GM06990 (cell line): ENCODE measurements at regions not wholly inside any gene's neighbourhood (a gene's known extent, or its start where the extent isn't known, plus 50 kb on each side); places are given as distances from the start of the nearest gene placed in this dataset.

Experiments
- DNase-seq: peaks from one replicate; pipeline ENCODE4 v3.0.0-alpha.2; 2011; ENCODE audit not compliant: insufficient read length; ENCODE audit errors: extremely low read depth
- H3K27me3 ChIP-seq: replicated peaks from 2 replicates; pipeline ENCODE4 v1.6.0; 2011; ENCODE audit warnings: low read length; ENCODE audit not compliant: control insufficient read depth, insufficient read depth
- H3K36me3 ChIP-seq: 2 replicates; pipeline ENCODE4 v1.5.1; 2011; ENCODE audit warnings: low read length; ENCODE audit not compliant: control insufficient read depth, insufficient read depth
- H3K4me3 ChIP-seq: replicated peaks from 2 replicates; pipeline ENCODE4 v1.5.1; 2011; ENCODE audit warnings: low read depth, mild to moderate bottlenecking, control low read depth, low read length
- TF ChIP-seq, protein P1 (sequence below): IDR thresholded peaks from 2 replicates; pipeline ENCODE4 v1.5.1; 2011; ENCODE audit warnings: low read length, control low read depth, mild to moderate bottlenecking, inconsistent platforms; ENCODE audit not compliant: insufficient read depth, poor library complexity, severe bottlenecking

DNA sequence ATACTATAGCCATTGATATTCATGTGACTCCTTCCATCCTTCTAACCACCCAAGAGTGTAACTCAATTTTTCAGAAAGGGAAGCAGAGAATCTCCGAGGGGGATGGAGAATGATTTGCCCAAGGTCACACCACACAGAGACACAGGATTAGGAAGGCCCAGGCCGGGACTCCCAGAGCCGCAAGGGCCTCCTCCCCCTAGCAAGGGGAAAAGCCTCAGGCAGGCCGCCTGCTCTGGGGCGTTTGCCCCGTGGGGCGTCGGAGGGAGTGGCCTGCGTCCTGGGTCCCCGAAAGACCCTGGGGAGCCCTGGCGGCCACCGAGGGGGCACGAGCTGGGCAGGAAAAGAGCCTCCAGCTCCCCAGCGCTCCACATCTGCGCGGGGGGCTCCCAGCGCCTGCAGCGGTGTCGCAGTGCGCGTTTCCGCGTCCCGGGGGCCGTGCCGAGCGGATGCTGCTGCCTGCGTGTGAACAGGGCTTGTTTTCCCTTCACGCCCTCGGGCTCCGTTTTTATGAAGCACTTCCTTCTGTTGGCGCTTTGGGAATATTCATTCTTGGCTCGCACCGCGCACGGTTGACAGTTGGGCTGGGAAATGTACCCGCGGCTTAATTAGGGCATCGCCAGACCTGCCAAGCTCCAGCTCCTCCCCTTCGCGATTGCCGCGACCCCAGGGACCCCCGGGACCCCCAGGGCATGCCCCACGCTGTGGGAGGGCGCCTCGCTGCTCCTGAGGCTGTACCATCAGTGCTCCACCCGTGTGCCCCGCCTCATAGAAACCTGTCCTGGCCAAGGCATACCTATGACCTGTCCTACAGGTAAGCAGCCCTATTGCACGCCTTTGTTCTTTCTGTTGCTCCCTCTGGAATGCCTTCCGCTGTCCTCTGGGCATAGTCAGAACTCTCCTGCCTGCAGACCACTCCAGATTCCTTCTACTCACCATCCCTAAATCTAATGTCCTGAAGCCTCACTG is 158.9 kb upstream of the GLI2 start:
- Histone ChIP-seq H3K36me3 (no peaks in the 10 kb centered on the region), H3K4me3 (no peak overlapping the region), H3K27me3 (no peaks in the 10 kb centered on the region; the same call in none of the 2 replicates)
- no peak for DNase-seq
- TF ChIP-seq, protein P1, sequence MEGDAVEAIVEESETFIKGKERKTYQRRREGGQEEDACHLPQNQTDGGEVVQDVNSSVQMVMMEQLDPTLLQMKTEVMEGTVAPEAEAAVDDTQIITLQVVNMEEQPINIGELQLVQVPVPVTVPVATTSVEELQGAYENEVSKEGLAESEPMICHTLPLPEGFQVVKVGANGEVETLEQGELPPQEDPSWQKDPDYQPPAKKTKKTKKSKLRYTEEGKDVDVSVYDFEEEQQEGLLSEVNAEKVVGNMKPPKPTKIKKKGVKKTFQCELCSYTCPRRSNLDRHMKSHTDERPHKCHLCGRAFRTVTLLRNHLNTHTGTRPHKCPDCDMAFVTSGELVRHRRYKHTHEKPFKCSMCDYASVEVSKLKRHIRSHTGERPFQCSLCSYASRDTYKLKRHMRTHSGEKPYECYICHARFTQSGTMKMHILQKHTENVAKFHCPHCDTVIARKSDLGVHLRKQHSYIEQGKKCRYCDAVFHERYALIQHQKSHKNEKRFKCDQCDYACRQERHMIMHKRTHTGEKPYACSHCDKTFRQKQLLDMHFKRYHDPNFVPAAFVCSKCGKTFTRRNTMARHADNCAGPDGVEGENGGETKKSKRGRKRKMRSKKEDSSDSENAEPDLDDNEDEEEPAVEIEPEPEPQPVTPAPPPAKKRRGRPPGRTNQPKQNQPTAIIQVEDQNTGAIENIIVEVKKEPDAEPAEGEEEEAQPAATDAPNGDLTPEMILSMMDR: no peak

DNA sequence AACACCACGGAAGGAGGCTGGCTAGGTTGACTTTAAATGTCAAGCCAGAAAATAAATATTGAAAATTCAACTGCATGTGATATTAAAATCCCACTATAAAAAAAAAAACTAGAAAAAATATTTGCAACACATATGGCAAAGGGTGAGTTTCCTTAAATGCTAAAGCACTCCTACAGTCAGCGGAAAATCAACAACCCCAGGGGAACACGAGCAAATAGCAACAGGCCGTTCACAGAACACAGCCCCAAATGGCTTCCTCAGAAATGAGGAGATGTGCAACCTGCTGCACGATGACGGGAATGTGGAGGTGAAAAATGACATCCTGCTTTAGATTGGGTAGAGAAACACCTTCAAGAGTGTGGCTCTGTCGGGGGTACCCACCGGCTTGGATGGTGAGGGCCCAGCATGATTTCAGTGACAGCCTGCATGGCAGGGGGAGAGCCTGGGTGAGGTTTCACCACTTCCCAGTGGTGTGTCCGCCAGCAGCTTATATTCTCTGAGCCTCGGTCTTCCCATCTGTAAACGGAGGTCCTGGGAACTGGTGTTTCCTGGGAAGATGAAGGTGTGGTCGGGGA is 157.9 kb upstream of the GLI2 start:
- DNase-seq: no peak
- no peaks in the 10 kb centered on the region for H3K36me3 ChIP-seq
- no peaks in the 10 kb centered on the region; the same call in none of the 2 replicates for H3K27me3 ChIP-seq
- TF ChIP-seq, protein P1: no peak
- H3K4me3 ChIP-seq: no peak overlapping the region

DNA sequence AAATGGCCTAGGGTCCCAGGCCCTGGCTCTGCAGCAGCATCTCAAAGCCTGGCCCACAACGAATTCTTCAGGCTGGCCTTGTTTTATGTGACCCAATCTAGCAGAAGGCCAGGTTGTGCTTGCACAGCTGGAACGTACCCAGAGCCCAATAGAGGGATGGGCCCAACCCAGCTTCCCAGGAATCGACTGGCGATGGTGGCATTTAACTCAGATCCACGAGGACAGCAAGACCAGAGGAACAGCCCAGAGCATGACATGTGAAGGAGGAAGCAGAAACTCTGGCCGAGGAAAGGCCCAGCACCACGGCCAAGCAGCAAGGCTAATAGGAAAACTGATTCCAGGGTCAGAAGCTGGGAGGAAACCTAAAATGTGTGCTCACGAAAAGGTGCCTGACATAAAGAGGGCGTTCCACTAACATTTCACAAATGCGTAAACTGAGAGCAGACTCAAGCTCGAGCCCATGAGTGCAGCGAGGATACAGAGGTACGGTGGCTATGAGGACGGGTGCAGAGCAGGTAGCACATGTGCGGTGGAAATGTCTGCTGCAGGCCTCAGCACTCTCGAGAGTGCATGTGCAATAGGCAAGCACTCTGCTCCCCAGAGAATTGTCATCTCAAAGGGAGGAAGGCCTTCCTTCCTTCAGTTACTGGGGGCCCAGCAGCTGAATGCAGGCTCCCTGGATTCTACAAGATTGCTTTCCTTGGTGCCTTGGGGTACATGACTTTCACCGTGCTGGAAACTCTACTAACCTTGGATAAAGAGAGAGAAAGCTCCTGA is 156.9 kb upstream of the GLI2 start:
- TF ChIP-seq, protein P1: no peak
- no peaks in the 10 kb centered on the region; the same call in none of the 2 replicates for H3K27me3 ChIP-seq
- no peaks in the 10 kb centered on the region for H3K36me3 ChIP-seq
- H3K4me3 ChIP-seq: no peak overlapping the region
- DNase-seq: no peak

DNA sequence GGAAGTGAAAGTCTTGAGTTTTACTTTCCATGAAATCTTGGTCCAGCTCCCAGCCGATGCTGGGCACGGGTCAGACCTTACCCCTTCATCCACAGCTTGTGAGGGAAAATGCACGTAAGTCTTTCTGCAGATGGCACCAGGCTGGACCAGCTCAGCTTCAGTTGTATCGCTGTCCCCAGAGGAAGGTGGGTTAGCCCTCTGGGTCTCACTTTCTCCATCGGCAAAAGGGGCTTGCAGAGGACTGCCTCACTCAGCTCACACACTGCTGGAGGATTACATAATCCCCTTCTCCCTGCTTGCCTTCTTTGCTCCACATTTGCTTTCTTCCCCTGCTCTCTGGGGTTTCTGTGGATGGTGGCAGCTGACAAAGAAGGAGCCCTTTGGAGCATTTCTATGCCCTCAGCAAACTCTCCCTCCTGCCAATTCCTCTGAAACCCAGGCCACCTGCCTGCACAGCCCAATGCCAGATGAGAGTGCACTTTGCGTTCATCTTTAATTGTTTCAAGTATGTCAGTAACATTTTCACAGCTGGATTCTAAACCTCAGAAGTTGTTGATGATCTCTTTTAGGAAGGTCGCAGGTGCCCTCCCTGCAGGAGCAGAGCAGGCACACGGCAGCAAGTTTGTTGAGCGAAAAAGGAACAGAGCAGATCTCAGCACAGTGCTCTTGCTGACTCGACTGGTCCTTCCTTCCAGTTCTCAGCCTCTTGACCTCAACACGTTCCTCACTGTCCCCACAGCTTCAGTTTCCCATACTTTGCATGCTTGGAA is 155.6 kb upstream of the GLI2 start:
- DNase-seq: no peak
- TF ChIP-seq, protein P1: no peak

DNA sequence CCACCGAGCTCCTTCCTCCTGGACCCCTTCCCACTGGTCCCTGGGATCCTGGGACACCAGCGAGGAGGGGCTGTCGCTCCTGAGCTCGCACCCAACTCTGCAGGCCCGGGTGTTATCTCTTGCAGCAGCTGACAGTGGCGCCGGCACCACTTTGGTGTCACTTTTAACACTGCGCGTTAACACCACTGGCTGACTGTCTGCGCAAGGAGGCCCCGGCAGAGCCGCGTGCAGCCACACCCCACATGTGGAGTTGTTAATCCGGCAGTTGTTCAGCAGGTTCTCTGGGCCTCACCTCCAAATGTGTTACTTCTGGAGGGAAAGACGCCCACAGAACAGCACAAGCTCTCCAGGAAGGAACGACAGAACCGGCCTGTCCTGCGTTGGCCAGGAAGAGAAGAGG is 155.0 kb upstream of the GLI2 start:
- H3K36me3 ChIP-seq: no peaks in the 10 kb centered on the region
- no peaks in the 10 kb centered on the region; the same call in none of the 2 replicates for H3K27me3 ChIP-seq
- no peak for DNase-seq
- TF ChIP-seq, protein P1: no peak
- no peak overlapping the region for H3K4me3 ChIP-seq

More for the DNA sequence above, 155.6 kb upstream of the GLI2 start:
- no peak overlapping the region for H3K4me3 ChIP-seq
- no peaks in the 10 kb centered on the region; the same call in none of the 2 replicates for H3K27me3 ChIP-seq
- H3K36me3 ChIP-seq: no peaks in the 10 kb centered on the region
